HepG2 (cell line): ENCODE measurements at regions not wholly inside any gene's neighbourhood (a gene's known extent, or its start where the extent isn't known, plus 50 kb on each side); places are given as distances from the start of the nearest gene placed in this dataset.

Experiments used
- ATAC-seq: fragments of 200-7000 bp; cut with Tn5 transposase; 3 replicates; pipeline ENCODE4 v1.9.1; 2020; ENCODE audit warnings: mild to moderate bottlenecking, moderate library complexity
- BruUV-seq: library from RNA; stranded (reverse); fragments of 400-500 nt; replicated peaks from 2 replicates; lab custom pipeline; 2021; lab: Mats Ljungman, UMichigan
- CTCF ChIA-PET: fragments of 300-600 bp; formaldehyde crosslinking; extraction: SDS; loops from one replicate; lab custom pipeline; 2021; ENCODE audit warnings: low total read pairs, inconsistent platforms, low intra/inter-chr PET ratio; lab: Yijun Ruan, JAX
- POLR2A ChIA-PET: fragments of 350-600 bp; sonication (Branson Sonifier 250); formaldehyde crosslinking; loops from one replicate; lab custom pipeline; 2020; ENCODE audit warnings: antibody characterized with exemption, inconsistent platforms; lab: Yijun Ruan, JAX
- DNase-seq: peaks from one replicate; pipeline ENCODE4 v3.0.0-alpha.2; 2015; ENCODE audit warnings: low spot score
- FAIRE-seq: peaks from 3 replicates; lab custom pipeline; 2011; peaks lifted over from hg19 to GRCh38; lab: Jason Lieb, UNC
- H2AFZ ChIP-seq: one replicate; pipeline ENCODE4 v1.6.1; 2011; ENCODE audit warnings: low read length, inconsistent platforms
- H3K27ac ChIP-seq: fragments of 300-600 bp; 3 replicates; pipeline ENCODE4 v1.8.0; 2011; ENCODE audit warnings: mixed run types, mild to moderate bottlenecking, mixed read lengths, low read length, inconsistent platforms; ENCODE audit not compliant: insufficient read depth; ENCODE audit errors: extremely low read length
- H3K27me3 ChIP-seq, 2 experiments: fragments of 200-600 bp in 1 of 2; 2 replicates in 1 of 2; 3 replicates in 1 of 2; pipeline versions ENCODE4 v1.6.0 to v1.8.0; 2011; ENCODE audit warnings: low read length in 2 of 2, mild to moderate bottlenecking in 2 of 2, moderate library complexity in 2 of 2, inconsistent platforms in 1 of 2; ENCODE audit not compliant: insufficient read depth in 2 of 2, control insufficient read depth in 1 of 2
- H3K36me3 ChIP-seq, 2 experiments: fragments of 200-600 bp in 1 of 2; replicated peaks in 1 of 2; 2 replicates in 1 of 2; 3 replicates in 1 of 2; pipeline versions ENCODE4 v1.5.1 to v1.8.0; 2011; ENCODE audit warnings: low read length in 2 of 2, inconsistent platforms in 1 of 2; ENCODE audit not compliant: insufficient read depth in 2 of 2, control insufficient read depth in 1 of 2
- H3K4me1 ChIP-seq: 2 replicates; pipeline ENCODE4 v1.5.1; 2012; ENCODE audit warnings: low read length, inconsistent platforms; ENCODE audit not compliant: insufficient read depth
- H3K4me2 ChIP-seq: 2 replicates; pipeline ENCODE4 v1.6.0; 2011; ENCODE audit warnings: low read depth, low read length, inconsistent platforms
- H3K4me3 ChIP-seq, 3 experiments: fragments of 200-600 bp in 1 of 3; sonication (generic), shearing (Covaris generic) in 1 of 3; replicated peaks in 1 of 3; 2 replicates each; pipeline ENCODE4 v1.5.1; 2011 to 2016; ENCODE audit warnings: low read length in 3 of 3, inconsistent platforms in 2 of 3, low read depth in 2 of 3, mild to moderate bottlenecking in 2 of 3, control low read depth in 1 of 3, mixed read lengths in 1 of 3; ENCODE audit not compliant: insufficient read depth in 1 of 3
- H3K79me2 ChIP-seq: one replicate; pipeline ENCODE4 v1.6.1; 2011; ENCODE audit warnings: low read length, inconsistent platforms; ENCODE audit not compliant: insufficient read depth
- H3K9ac ChIP-seq: 2 replicates; pipeline ENCODE4 v1.6.0; 2011; ENCODE audit warnings: mild to moderate bottlenecking, low read depth, low read length, inconsistent platforms; ENCODE audit not compliant: insufficient read depth
- H3K9me3 ChIP-seq: 2 replicates; pipeline ENCODE4 v1.5.1; 2012; ENCODE audit warnings: mild to moderate bottlenecking, low read length
- H4K20me1 ChIP-seq: 2 replicates; pipeline ENCODE4 v1.6.0; 2011; ENCODE audit warnings: inconsistent platforms, mild to moderate bottlenecking, low read length, moderate library complexity; ENCODE audit not compliant: insufficient read depth
- ATM ChIP-seq: fragments of 450-650 bp; IDR thresholded peaks from 2 replicates; pipeline ENCODE4 v1.7.1; 2017; ENCODE audit warnings: mild to moderate bottlenecking, borderline replicate concordance
- JUND ChIP-seq: sonication (generic); formaldehyde crosslinking; IDR thresholded peaks from 2 replicates; pipeline ENCODE4 v1.8.0; 2022; ENCODE audit warnings: mild to moderate bottlenecking, missing genetic modification reagents
- NFYB ChIP-seq: sonication (generic); formaldehyde crosslinking; IDR thresholded peaks from 2 replicates; pipeline ENCODE4 v1.4.0; 2020; ENCODE audit warnings: missing genetic modification reagents
- PHF8 ChIP-seq: sonication (generic); formaldehyde crosslinking; IDR thresholded peaks from 2 replicates; pipeline ENCODE4 v1.5.0; 2020; ENCODE audit warnings: missing genetic modification reagents
- PPARG ChIP-seq: conservative IDR thresholded peaks from 2 replicates; pipeline ENCODE4 v1.6.1; 2016; ENCODE audit warnings: missing biosample characterization, missing genetic modification reagents
- TAF15 ChIP-seq: fragments of 200-400 bp; formaldehyde crosslinking; IDR thresholded peaks from one replicate; pipeline ENCODE4 v1.6.1; 2018; ENCODE audit warnings: mild to moderate bottlenecking, low read depth, low read length; ENCODE audit not compliant: poor library complexity, severe bottlenecking
- ZNF510 ChIP-seq: sonication (generic); formaldehyde crosslinking; IDR thresholded peaks from 2 replicates; pipeline ENCODE4 v1.4.0; 2020; ENCODE audit warnings: low read depth, mild to moderate bottlenecking, missing genetic modification reagents
- ZNF720 ChIP-seq: sonication (generic); formaldehyde crosslinking; IDR thresholded peaks from 2 replicates; pipeline ENCODE4 v1.4.0; 2020; ENCODE audit warnings: missing genetic modification reagents
- ZSCAN30 ChIP-seq: sonication (generic); formaldehyde crosslinking; IDR thresholded peaks from 2 replicates; pipeline ENCODE4 v1.5.0; 2020; ENCODE audit warnings: mild to moderate bottlenecking, missing genetic modification reagents
- WGBS: methylation state at CpG from one replicate; pipeline ENCODE4 v1.1.6; 2017; ENCODE audit warnings: low lambda C conversion rate; 5-methylcytosine and 5-hydroxymethylcytosine counted together
- in situ Hi-C: cut with HindIII; loops from 2 replicates; pipeline ENCODE4 v1.10.0; 2017; ENCODE audit warnings: low pct_unique_long_range_greater_than_20kb; ENCODE audit not compliant: extremely low pct_ligation_motif_present
- intact Hi-C: fragments of 100-400 bp; cut with micrococcal nuclease; formaldehyde crosslinking; loops from one replicate; pipeline ENCODE4 v1.10.0; 2022; ENCODE audit not compliant: unreplicated experiment
- TF ChIP-seq, protein P1 (sequence below), 2 experiments: sonication (generic) in 1 of 2; formaldehyde crosslinking in 1 of 2; IDR thresholded peaks; 2 replicates each; pipeline versions ENCODE4 v1.6.1 to v1.9.0; 2014 to 2022; ENCODE audit warnings: antibody characterized with exemption in 1 of 2, borderline replicate concordance in 1 of 2, inconsistent platforms in 1 of 2, low read depth in 1 of 2, missing genetic modification reagents in 1 of 2
- TF ChIP-seq, protein P2 (sequence below): IDR thresholded peaks from 2 replicates; pipeline ENCODE4 v1.6.1; 2016; ENCODE audit warnings: missing compliant biosample characterization, missing genetic modification reagents, borderline replicate concordance
- TF ChIP-seq, protein P3 (sequence below): sonication (generic); formaldehyde crosslinking; IDR thresholded peaks from 2 replicates; pipeline ENCODE4 v1.5.0; 2020; ENCODE audit warnings: missing genetic modification reagents
- TF ChIP-seq, protein P4 (sequence below): sonication (generic); formaldehyde crosslinking; IDR thresholded peaks from 2 replicates; pipeline ENCODE4 v1.8.0; 2023; ENCODE audit warnings: mild to moderate bottlenecking, missing genetic modification reagents

DNA sequence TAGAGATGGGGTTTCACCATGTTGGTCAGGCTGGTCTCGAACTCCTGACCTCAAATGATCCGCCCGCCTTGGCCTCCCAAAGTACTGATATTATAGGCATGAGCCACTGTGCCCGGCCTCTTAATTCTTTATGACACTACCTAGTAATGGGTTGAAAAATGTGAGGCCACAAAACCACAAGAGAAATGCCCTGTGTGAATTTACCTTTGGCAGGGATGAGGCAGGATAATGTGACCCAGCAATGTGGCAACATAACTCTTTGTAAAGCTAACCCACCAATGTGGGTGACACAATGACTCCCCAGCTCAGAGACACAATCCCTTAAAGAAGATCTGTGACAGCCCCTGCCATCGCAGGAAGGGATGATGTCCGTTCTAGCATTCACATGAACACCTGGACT, 533.1 kb downstream of the KLF5 start:
- FAIRE-seq (no peak), DNase-seq (no peak), ATAC-seq (no peak)
- Histone ChIP-seq H2AFZ (no peak overlapping the region), H3K36me3 (no peaks in the 10 kb centered on the region), H3K4me1 (0 out of 2 replicates have a peak, but pooled peaks cover 8% of the 10 kb centered on the region), H3K9ac (no peak overlapping the region), H3K4me2 (no peak overlapping the region), H3K79me2 (no peaks in the 10 kb centered on the region), H3K27ac (no peak overlapping the region), H4K20me1 (no peaks in the 10 kb centered on the region), H3K9me3 (no peaks in the 10 kb centered on the region), H3K27me3 (no peaks in the 10 kb centered on the region), H3K4me3 (no peak overlapping the region)
- no TSS peak for BruUV-seq
- POLR2A ChIA-PET = no interaction called here
- in situ Hi-C loops = no loop called here
- intact Hi-C loops = no loop called here
- WGBS = 67% methylated on average over 6 of the region's 6 CpGs
- CTCF ChIA-PET = no interaction called here
- no peak for TF ChIP-seq PHF8
- no peak for TF ChIP-seq ATM
- TF ChIP-seq JUND = no peak
- TF ChIP-seq PPARG (CRISPR knock-in tag) = no peak
- TF ChIP-seq ZNF510 = no peak
- TF ChIP-seq, protein P1, sequence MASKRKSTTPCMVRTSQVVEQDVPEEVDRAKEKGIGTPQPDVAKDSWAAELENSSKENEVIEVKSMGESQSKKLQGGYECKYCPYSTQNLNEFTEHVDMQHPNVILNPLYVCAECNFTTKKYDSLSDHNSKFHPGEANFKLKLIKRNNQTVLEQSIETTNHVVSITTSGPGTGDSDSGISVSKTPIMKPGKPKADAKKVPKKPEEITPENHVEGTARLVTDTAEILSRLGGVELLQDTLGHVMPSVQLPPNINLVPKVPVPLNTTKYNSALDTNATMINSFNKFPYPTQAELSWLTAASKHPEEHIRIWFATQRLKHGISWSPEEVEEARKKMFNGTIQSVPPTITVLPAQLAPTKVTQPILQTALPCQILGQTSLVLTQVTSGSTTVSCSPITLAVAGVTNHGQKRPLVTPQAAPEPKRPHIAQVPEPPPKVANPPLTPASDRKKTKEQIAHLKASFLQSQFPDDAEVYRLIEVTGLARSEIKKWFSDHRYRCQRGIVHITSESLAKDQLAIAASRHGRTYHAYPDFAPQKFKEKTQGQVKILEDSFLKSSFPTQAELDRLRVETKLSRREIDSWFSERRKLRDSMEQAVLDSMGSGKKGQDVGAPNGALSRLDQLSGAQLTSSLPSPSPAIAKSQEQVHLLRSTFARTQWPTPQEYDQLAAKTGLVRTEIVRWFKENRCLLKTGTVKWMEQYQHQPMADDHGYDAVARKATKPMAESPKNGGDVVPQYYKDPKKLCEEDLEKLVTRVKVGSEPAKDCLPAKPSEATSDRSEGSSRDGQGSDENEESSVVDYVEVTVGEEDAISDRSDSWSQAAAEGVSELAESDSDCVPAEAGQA (IDR thresholded peaks at IDR 0.05; ENCODE audit: low read depth) = no peak
- TF ChIP-seq, protein P1 (CRISPR knock-in tag; IDR thresholded peaks at IDR 0.05; ENCODE audit: borderline replicate concordance) = no peak
- no peak for TF ChIP-seq ZSCAN30 (CRISPR knock-in tag)
- TF ChIP-seq NFYB (CRISPR knock-in tag) = no peak
- TF ChIP-seq, protein P2, sequence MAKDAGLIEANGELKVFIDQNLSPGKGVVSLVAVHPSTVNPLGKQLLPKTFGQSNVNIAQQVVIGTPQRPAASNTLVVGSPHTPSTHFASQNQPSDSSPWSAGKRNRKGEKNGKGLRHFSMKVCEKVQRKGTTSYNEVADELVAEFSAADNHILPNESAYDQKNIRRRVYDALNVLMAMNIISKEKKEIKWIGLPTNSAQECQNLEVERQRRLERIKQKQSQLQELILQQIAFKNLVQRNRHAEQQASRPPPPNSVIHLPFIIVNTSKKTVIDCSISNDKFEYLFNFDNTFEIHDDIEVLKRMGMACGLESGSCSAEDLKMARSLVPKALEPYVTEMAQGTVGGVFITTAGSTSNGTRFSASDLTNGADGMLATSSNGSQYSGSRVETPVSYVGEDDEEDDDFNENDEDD (CRISPR knock-in tag) = no peak
- no peak for TF ChIP-seq ZNF720
- TF ChIP-seq TAF15 = no peak
- TF ChIP-seq, protein P3, sequence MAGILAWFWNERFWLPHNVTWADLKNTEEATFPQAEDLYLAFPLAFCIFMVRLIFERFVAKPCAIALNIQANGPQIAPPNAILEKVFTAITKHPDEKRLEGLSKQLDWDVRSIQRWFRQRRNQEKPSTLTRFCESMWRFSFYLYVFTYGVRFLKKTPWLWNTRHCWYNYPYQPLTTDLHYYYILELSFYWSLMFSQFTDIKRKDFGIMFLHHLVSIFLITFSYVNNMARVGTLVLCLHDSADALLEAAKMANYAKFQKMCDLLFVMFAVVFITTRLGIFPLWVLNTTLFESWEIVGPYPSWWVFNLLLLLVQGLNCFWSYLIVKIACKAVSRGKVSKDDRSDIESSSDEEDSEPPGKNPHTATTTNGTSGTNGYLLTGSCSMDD (CRISPR knock-in tag) = no peak
- TF ChIP-seq, protein P4, sequence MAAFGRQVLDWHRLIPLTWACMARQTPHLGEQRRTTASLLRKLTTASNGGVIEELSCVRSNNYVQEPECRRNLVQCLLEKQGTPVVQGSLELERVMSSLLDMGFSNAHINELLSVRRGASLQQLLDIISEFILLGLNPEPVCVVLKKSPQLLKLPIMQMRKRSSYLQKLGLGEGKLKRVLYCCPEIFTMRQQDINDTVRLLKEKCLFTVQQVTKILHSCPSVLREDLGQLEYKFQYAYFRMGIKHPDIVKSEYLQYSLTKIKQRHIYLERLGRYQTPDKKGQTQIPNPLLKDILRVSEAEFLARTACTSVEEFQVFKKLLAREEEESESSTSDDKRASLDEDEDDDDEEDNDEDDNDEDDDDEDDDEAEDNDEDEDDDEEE (CRISPR knock-in tag) = no peak
